HTR-8/SVneo (cell line): ENCODE measurements at regions not wholly inside any gene's neighbourhood (a gene's known extent, or its start where the extent isn't known, plus 50 kb on each side); places are given as distances from the start of the nearest gene placed in this dataset.
A peak's percentile ranks its signal among the peaks of the same experiment; 100 is the strongest.

ENCODE experiments used
- DNase-seq: peaks from one replicate; pipeline ENCODE4 v3.0.0; 2011; ENCODE audit warnings: low spot score, mixed read lengths; ENCODE audit not compliant: insufficient read length
- FAIRE-seq: peaks from 2 replicates; lab custom pipeline; 2011; peaks lifted over from hg19 to GRCh38; lab: Jason Lieb, UNC

- no peak for FAIRE-seq
- no peak for DNase-seq
Observed at GRCh38 chr2:43027097-43027873, 199.1 kb downstream of the ZFP36L2 start.

GRCh38 chr2:43026426-43027096 lies 199.8 kb downstream of the ZFP36L2 start:
- FAIRE-seq, result no peak
- no peak for DNase-seq

GRCh38 chr2:43025709-43026295 lies 200.6 kb downstream of the ZFP36L2 start:
- no peak for DNase-seq
- no peak for FAIRE-seq

- DNase-seq (peak; percentile 85), FAIRE-seq (peak; percentile 83)
Observed at GRCh38 chr2:43024515-43025011, 201.8 kb downstream of the ZFP36L2 start.

- no peak for DNase-seq
- FAIRE-seq, result no peak
Observed at GRCh38 chr2:43023791-43024514, 202.5 kb downstream of the ZFP36L2 start.

GRCh38 chr2:43022896-43023295 lies 203.5 kb downstream of the ZFP36L2 start:
- no peak for DNase-seq
- no peak for FAIRE-seq

GRCh38 chr2:43021791-43022509 lies 204.5 kb downstream of the ZFP36L2 start:
- no peak for FAIRE-seq
- no peak for DNase-seq

- FAIRE-seq (no peak), DNase-seq (no peak)
Observed at GRCh38 chr2:43020990-43021669, 205.3 kb downstream of the ZFP36L2 start.

GRCh38 chr2:43020296-43020695 lies 206.1 kb downstream of the ZFP36L2 start:
- FAIRE-seq, result no peak

GRCh38 chr2:43019536-43020183 lies 206.7 kb downstream of the ZFP36L2 start:
- FAIRE-seq (no peak), DNase-seq (no peak)

More at GRCh38 chr2:43020296-43020695, 206.1 kb downstream of the ZFP36L2 start:
- no peak for DNase-seq

GRCh38 chr2:43019025-43019367 lies 207.4 kb downstream of the ZFP36L2 start:
- FAIRE-seq (no peak), DNase-seq (no peak)

GRCh38 chr2:43018179-43019024 lies 208.0 kb downstream of the ZFP36L2 start:
- FAIRE-seq (no peak), DNase-seq (peak; percentile 64)

GRCh38 chr2:43013821-43014345 lies 212.5 kb downstream of the ZFP36L2 start:
- no peak for DNase-seq
- FAIRE-seq, result no peak

- no peak for FAIRE-seq
- no peak for DNase-seq
Observed at GRCh38 chr2:43012966-43013365, 213.4 kb downstream of the ZFP36L2 start.

GRCh38 chr2:43011158-43011491 lies 215.3 kb downstream of the ZFP36L2 start:
- DNase-seq (no peak), FAIRE-seq (no peak)

- no peak for FAIRE-seq
- no peak for DNase-seq
Observed at GRCh38 chr2:43010438-43011157, 215.8 kb downstream of the ZFP36L2 start.

GRCh38 chr2:43009448-43009847 lies 217.0 kb downstream of the ZFP36L2 start:
- FAIRE-seq (no peak), DNase-seq (no peak)
